Thymus (tissue), 11 donors: ENCODE measurements at regions not wholly inside any gene's neighbourhood (a gene's known extent, or its start where the extent isn't known, plus 50 kb on each side); places are given as distances from the start of the nearest gene placed in this dataset.

Experiments
- DNase-seq, 9 donors: peaks; one replicate each; pipeline ENCODE4 v3.0.0-alpha.2; 2013; ENCODE audit warnings: low spot score in 9 of 9, low read depth in 6 of 9, missing footprints in 1 of 9
- H3K27ac ChIP-seq, 2 donors: one replicate each; pipeline ENCODE4 v1.5.1; 2013; ENCODE audit warnings: control low read depth in 1 of 2, low read depth in 1 of 2, low read length in 1 of 2, mild to moderate bottlenecking in 1 of 2, moderate library complexity in 1 of 2
- H3K27me3 ChIP-seq, 2 donors: one replicate each; pipeline ENCODE4 v1.5.1; 2013; ENCODE audit warnings: low read length in 1 of 2; ENCODE audit not compliant: control insufficient read depth in 2 of 2, insufficient read depth in 1 of 2
- H3K36me3 ChIP-seq, 2 donors: one replicate each; pipeline ENCODE4 v1.5.1; 2013; ENCODE audit warnings: low read length in 1 of 2, mild to moderate bottlenecking in 1 of 2, moderate library complexity in 1 of 2; ENCODE audit not compliant: control insufficient read depth in 2 of 2, insufficient read depth in 2 of 2
- H3K4me1 ChIP-seq, 2 donors: one replicate each; pipeline ENCODE4 v1.5.1; 2013; ENCODE audit warnings: low read length in 2 of 2; ENCODE audit not compliant: control insufficient read depth in 2 of 2, insufficient read depth in 2 of 2
- H3K4me3 ChIP-seq, 2 donors: one replicate each; pipeline ENCODE4 v1.5.1; 2013; ENCODE audit warnings: low read length in 2 of 2, control low read depth in 1 of 2, mild to moderate bottlenecking in 1 of 2
- H3K9me3 ChIP-seq, 2 donors: one replicate each; pipeline ENCODE4 v1.5.1; 2013; ENCODE audit warnings: low read length in 1 of 2, mild to moderate bottlenecking in 1 of 2; ENCODE audit not compliant: control insufficient read depth in 2 of 2, insufficient read depth in 1 of 2
- WGBS: extraction: QIAGEN DNeasy Blood & Tissue Kit; methylation state at CpG from one replicate; pipeline ENCODE4 v1.1.7; 2013; 5-methylcytosine and 5-hydroxymethylcytosine counted together
- donor health status: healthy.

DNA sequence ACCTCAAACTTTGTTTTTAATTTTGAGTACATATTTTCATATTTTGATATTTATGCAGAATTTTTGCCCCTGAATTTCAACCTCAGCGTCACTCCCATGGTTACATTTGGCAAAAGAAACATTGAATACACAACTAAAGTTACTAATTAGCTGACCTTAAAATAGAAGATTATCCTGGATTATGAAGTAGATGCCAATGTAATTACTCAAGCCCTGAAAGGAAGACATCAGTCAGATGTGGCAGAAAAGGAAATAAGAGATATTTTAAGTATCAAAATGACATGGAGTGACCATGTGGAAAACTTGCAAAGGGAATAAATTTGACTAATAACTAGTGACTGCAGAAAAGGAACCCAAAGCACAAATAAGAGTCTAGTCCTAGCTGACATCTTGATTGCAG is 701.3 kb upstream of the KCND2 start:
- no peaks in the 10 kb centered on the region for H3K27me3 ChIP-seq
- no peak overlapping the region for H3K27ac ChIP-seq
- H3K4me3 ChIP-seq = no peak overlapping the region
- H3K9me3 ChIP-seq = peaks cover 0 to 9% of the 10 kb centered on the region in 2 donors
- WGBS = 92% methylated on average over 1 of the region's 1 CpG
- no peak for DNase-seq
- no peaks in the 10 kb centered on the region for H3K36me3 ChIP-seq
- H3K4me1 ChIP-seq = no peaks in the 10 kb centered on the region

DNA sequence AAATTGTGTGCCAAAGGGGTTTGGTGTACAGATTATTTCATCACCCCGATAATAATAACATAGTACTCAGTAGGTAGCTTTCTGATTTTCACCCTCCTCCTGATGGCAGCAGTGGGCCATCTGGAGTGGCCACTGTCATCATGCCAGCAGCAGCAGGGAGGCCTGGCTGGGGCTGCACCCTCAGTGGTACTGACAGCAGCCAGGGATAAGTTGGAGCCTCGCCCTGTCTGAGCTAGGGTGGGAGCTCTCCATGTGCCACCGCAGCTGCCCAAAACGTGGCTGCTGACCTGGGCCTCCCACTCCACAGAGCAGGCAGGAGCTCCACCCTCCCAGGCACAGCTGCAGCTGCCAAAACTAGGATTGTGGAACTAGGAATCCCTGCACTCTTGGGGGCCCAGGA is 700.8 kb upstream of the KCND2 start:
- Histone ChIP-seq H3K9me3 (peaks cover 0 to 9% of the 10 kb centered on the region in 2 donors), H3K4me3 (no peak overlapping the region), H3K27me3 (no peaks in the 10 kb centered on the region), H3K27ac (no peak overlapping the region), H3K36me3 (no peaks in the 10 kb centered on the region), H3K4me1 (no peaks in the 10 kb centered on the region)
- WGBS = 88% methylated on average over 4 of the region's 4 CpGs
- DNase-seq = no peak

GRCh38 chr7:119572541-119572940 is 700.4 kb upstream of the KCND2 start:
- 94% methylated on average over 5 of the region's 5 CpGs for WGBS
- no peaks in the 10 kb centered on the region for H3K27me3 ChIP-seq
- H3K9me3 ChIP-seq = peaks cover 0 to 9% of the 10 kb centered on the region in 2 donors
- no peak overlapping the region for H3K27ac ChIP-seq
- H3K4me3 ChIP-seq = no peak overlapping the region
- DNase-seq = no peak
- no peaks in the 10 kb centered on the region for H3K4me1 ChIP-seq
- no peaks in the 10 kb centered on the region for H3K36me3 ChIP-seq

- no peak for DNase-seq
- Histone ChIP-seq H3K4me1 (no peaks in the 10 kb centered on the region), H3K36me3 (no peaks in the 10 kb centered on the region), H3K27me3 (no peaks in the 10 kb centered on the region), H3K4me3 (no peak overlapping the region), H3K9me3 (no peaks in the 10 kb centered on the region), H3K27ac (no peak overlapping the region)
- 87% methylated on average over 2 of the region's 2 CpGs for WGBS
These were observed 694.9 kb upstream of the KCND2 start for GRCh38 chr7:119578116-119578515.

DNA sequence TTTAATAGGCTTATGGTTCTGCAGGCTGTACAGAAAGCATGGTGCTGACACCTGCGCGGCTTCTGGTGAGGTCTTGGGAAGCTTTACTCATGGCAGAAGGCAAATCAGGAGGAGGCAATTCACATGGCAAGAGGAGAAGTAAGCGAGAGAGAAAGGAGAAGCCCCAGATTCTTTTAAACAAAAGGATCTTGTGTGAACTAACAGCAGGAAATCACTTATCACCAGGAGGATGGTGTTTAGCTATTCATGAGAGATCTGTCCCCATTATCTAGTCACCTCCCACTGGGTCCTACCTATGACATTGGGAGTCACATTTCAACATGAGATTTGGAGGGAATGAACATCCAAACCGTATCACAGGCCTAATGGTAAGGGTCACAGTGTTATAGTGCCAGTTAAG is 678.0 kb upstream of the KCND2 start:
- no peaks in the 10 kb centered on the region for H3K9me3 ChIP-seq
- H3K4me3 ChIP-seq = no peak overlapping the region
- 60% methylated on average over 4 of the region's 4 CpGs for WGBS
- DNase-seq = no peak
- no peaks in the 10 kb centered on the region for H3K36me3 ChIP-seq
- H3K27me3 ChIP-seq = no peaks in the 10 kb centered on the region
- H3K27ac ChIP-seq = no peak overlapping the region
- H3K4me1 ChIP-seq = no peaks in the 10 kb centered on the region

DNA sequence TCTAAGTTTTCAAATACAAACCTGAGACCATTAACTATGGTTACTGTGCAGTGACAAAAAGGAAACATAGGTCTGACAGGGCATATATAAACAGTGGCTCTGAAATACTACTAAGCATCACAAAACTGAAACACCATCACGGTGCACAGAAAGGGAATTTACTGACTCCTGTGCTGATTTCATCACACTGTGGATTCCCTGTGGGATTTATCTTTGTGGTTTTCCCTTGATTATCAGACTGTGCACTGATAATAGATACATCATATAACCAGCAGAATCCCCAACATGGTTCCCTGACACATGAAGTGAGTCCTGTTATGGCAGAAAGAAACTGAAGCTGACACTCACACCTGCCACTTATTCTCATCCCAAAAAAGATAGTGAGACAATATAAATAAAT is 676.3 kb upstream of the KCND2 start:
- Histone ChIP-seq H3K4me1 (no peaks in the 10 kb centered on the region), H3K27me3 (no peaks in the 10 kb centered on the region), H3K27ac (no peak overlapping the region), H3K9me3 (no peaks in the 10 kb centered on the region), H3K36me3 (no peaks in the 10 kb centered on the region), H3K4me3 (no peak overlapping the region)
- DNase-seq = no peak
- WGBS = 86% methylated on average over 1 of the region's 1 CpG

DNA sequence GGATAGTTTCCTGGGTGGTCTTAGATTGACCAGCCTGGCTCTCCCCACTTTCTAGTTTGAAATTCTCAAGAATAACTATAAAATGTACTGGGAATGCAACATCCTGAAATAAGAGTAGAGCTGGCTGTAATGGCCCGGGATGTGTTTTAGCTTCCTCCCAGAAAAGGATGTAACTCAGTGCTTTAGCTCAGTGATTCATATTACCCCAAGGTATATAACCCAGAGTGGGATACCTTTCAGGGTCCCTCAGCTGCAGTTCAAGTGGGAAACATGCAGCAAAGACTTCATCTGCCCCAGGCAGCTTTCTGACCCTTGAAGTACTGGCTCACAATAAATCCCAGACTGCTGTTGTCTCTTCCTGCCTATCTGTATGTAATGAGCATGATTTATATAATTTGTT is 666.7 kb upstream of the KCND2 start:
- Histone ChIP-seq H3K36me3 (no peaks in the 10 kb centered on the region), H3K9me3 (no peaks in the 10 kb centered on the region), H3K27me3 (no peaks in the 10 kb centered on the region), H3K27ac (no peak overlapping the region), H3K4me3 (no peak overlapping the region), H3K4me1 (no peaks in the 10 kb centered on the region)
- no peak for DNase-seq
- WGBS = 100% methylated on average over 1 of the region's 1 CpG

DNA sequence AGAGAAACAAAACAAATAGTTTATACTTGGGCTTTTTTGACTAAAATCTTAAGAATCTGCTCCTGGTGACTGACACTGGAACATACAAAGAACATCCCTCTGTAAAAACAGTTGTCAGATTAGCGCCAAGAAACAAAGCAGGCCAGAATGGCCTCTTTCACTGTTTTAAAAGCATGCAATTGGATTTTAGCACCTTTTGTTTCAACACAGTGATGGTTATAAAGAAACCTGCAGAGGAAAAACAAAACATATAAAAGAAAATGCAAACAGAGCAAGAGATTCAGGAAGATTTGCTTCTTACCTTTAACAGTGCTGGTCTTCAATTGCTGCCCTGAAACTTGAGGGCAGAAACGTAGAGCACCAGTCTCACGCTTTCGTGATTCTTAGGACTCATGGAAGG is 652.2 kb upstream of the KCND2 start:
- Histone ChIP-seq H3K4me1 (no peaks in the 10 kb centered on the region), H3K36me3 (no peaks in the 10 kb centered on the region), H3K9me3 (no peaks in the 10 kb centered on the region), H3K27ac (no peak overlapping the region), H3K4me3 (no peak overlapping the region), H3K27me3 (no peaks in the 10 kb centered on the region)
- 70% methylated on average over 4 of the region's 4 CpGs for WGBS
- no peak for DNase-seq

GRCh38 chr7:119623427-119623826 is 649.5 kb upstream of the KCND2 start:
- WGBS = 88% methylated on average over 1 of the region's 1 CpG
- DNase-seq = no peak

GRCh38 chr7:119630406-119630969 is 642.5 kb upstream of the KCND2 start:
- Histone ChIP-seq H3K27ac (no peak overlapping the region), H3K27me3 (no peaks in the 10 kb centered on the region), H3K4me3 (no peak overlapping the region), H3K36me3 (no peaks in the 10 kb centered on the region), H3K4me1 (no peaks in the 10 kb centered on the region), H3K9me3 (no peaks in the 10 kb centered on the region)
- 61% methylated on average over 2 of the region's 2 CpGs for WGBS
- DNase-seq = no peak

More at GRCh38 chr7:119623427-119623826, 649.5 kb upstream of the KCND2 start:
- H3K9me3 ChIP-seq = no peaks in the 10 kb centered on the region
- no peaks in the 10 kb centered on the region for H3K27me3 ChIP-seq
- no peaks in the 10 kb centered on the region for H3K36me3 ChIP-seq
- no peaks in the 10 kb centered on the region for H3K4me1 ChIP-seq
- no peak overlapping the region for H3K4me3 ChIP-seq
- no peak overlapping the region for H3K27ac ChIP-seq
